Hepatocyte (in vitro differentiated cells): ENCODE measurements at regions not wholly inside any gene's neighbourhood (a gene's known extent, or its start where the extent isn't known, plus 50 kb on each side); places are given as distances from the start of the nearest gene placed in this dataset.
"Not testable (repeated sequence)": the region's sequence is repeated elsewhere in the genome, so short reads cannot be mapped to it uniquely, and the experiment has no call there.

ENCODE experiments used
- DNase-seq: peaks from one replicate; pipeline ENCODE4 v3.0.0-alpha.2; 2016; ENCODE audit warnings: low spot score
- H2AFZ ChIP-seq: fragments of 200-600 bp; sonication (generic); 2 replicates; pipeline ENCODE4 v1.6.0; 2016; ENCODE audit warnings: antibody characterized with exemption, mild to moderate bottlenecking
- H3K27ac ChIP-seq: fragments of 200-600 bp; sonication (generic); 2 replicates; pipeline ENCODE4 v1.5.1; 2016; ENCODE audit warnings: mild to moderate bottlenecking
- H3K27me3 ChIP-seq: fragments of 200-600 bp; sonication (generic); 2 replicates; pipeline ENCODE4 v1.6.1; 2016
- H3K36me3 ChIP-seq: fragments of 200-600 bp; sonication (generic); replicated peaks from 2 replicates; pipeline ENCODE4 v1.5.1; 2016; ENCODE audit warnings: low read depth; ENCODE audit not compliant: insufficient read depth
- H3K4me1 ChIP-seq: fragments of 200-600 bp; sonication (generic); 2 replicates; pipeline ENCODE4 v1.5.1; 2016; ENCODE audit warnings: mild to moderate bottlenecking, moderate library complexity; ENCODE audit not compliant: insufficient read depth
- H3K4me2 ChIP-seq: fragments of 200-600 bp; sonication (generic); 2 replicates; pipeline ENCODE4 v1.6.0; 2016
- H3K4me3 ChIP-seq: fragments of 200-600 bp; sonication (generic); 2 replicates; pipeline ENCODE4 v1.5.1; 2016; ENCODE audit warnings: mild to moderate bottlenecking
- H3K79me2 ChIP-seq: fragments of 200-600 bp; sonication (generic); 2 replicates; pipeline ENCODE4 v1.6.0; 2017; ENCODE audit warnings: mild to moderate bottlenecking
- H3K9me2 ChIP-seq: fragments of 200-600 bp; sonication (generic); replicated peaks from 2 replicates; pipeline ENCODE4 v1.6.0; 2017; ENCODE audit warnings: mild to moderate bottlenecking; ENCODE audit not compliant: insufficient read depth
- H3K9me3 ChIP-seq: fragments of 200-600 bp; sonication (generic); 2 replicates; pipeline ENCODE4 v1.5.1; 2016; ENCODE audit warnings: low read depth, mild to moderate bottlenecking
- H4K20me1 ChIP-seq: fragments of 200-600 bp; sonication (generic); 2 replicates; pipeline ENCODE4 v1.6.0; 2016; ENCODE audit warnings: mild to moderate bottlenecking; ENCODE audit not compliant: insufficient read depth, poor library complexity, severe bottlenecking
- CTCF ChIP-seq: fragments of 200-600 bp; sonication (generic); IDR thresholded peaks from 2 replicates; pipeline ENCODE4 v1.5.1; 2016; ENCODE audit warnings: antibody characterized with exemption, mild to moderate bottlenecking; ENCODE audit not compliant: poor library complexity
- EZH2 ChIP-seq: fragments of 200-600 bp; sonication (generic); IDR thresholded peaks from 2 replicates; pipeline ENCODE4 v1.6.1; 2016; ENCODE audit warnings: antibody characterized with exemption, mild to moderate bottlenecking, borderline replicate concordance
- EZH2phosphoT487 ChIP-seq: fragments of 200-600 bp; sonication (generic); IDR thresholded peaks from one replicate; pipeline ENCODE4 v1.6.1; 2018; ENCODE audit warnings: antibody characterized with exemption, mild to moderate bottlenecking, low read depth, moderate library complexity; ENCODE audit not compliant: unreplicated experiment, severe bottlenecking
- WGBS: methylation state at CpG from one replicate; pipeline ENCODE4 v1.1.6; 2016; ENCODE audit warnings: low lambda C conversion rate; ENCODE audit errors: missing lambda C conversion rate; 5-methylcytosine and 5-hydroxymethylcytosine counted together

- DNase-seq, result no peak
- H3K27me3 ChIP-seq, result no peaks in the 10 kb centered on the region
- no peaks in the 10 kb centered on the region for H3K9me3 ChIP-seq
- no peaks in the 10 kb centered on the region for H4K20me1 ChIP-seq
- no peak overlapping the region for H3K4me2 ChIP-seq
- H3K79me2 ChIP-seq, result no peaks in the 10 kb centered on the region
- 87% methylated on average over 4 of the region's 4 CpGs for WGBS
- no peaks in the 10 kb centered on the region for H3K4me1 ChIP-seq
- no peak overlapping the region for H2AFZ ChIP-seq
- no peaks in the 10 kb centered on the region for H3K36me3 ChIP-seq
- H3K4me3 ChIP-seq, result no peak overlapping the region
- no peak for TF ChIP-seq EZH2phosphoT487
- TF ChIP-seq CTCF, result no peak
- no peak for TF ChIP-seq EZH2
- no peak overlapping the region for H3K27ac ChIP-seq
- H3K9me2 ChIP-seq, result no peaks in the 10 kb centered on the region
Observed at GRCh38 chr2:37748541-37748940, 77.1 kb upstream of the CDC42EP3 start.

- not testable (repeated sequence) for H3K27ac ChIP-seq, H3K4me2 ChIP-seq, H2AFZ ChIP-seq, H3K9me3 ChIP-seq, DNase-seq, H4K20me1 ChIP-seq, H3K79me2 ChIP-seq, H3K36me3 ChIP-seq, H3K9me2 ChIP-seq, H3K4me1 ChIP-seq, H3K4me3 ChIP-seq, H3K27me3 ChIP-seq
Observed at GRCh38 chr2:37750286-37750685, 78.8 kb upstream of the CDC42EP3 start.

GRCh38 chr2:37752766-37753165, 81.3 kb upstream of the CDC42EP3 start:
- no peaks in the 10 kb centered on the region for H3K79me2 ChIP-seq
- H3K36me3 ChIP-seq, result no peaks in the 10 kb centered on the region
- 90% methylated on average over 4 of the region's 4 CpGs for WGBS
- no peaks in the 10 kb centered on the region for H3K9me3 ChIP-seq
- H3K4me3 ChIP-seq, result no peak overlapping the region
- H3K4me2 ChIP-seq, result no peak overlapping the region
- no peaks in the 10 kb centered on the region for H3K4me1 ChIP-seq
- no peak for TF ChIP-seq EZH2phosphoT487
- TF ChIP-seq CTCF, result no peak
- TF ChIP-seq EZH2, result no peak
- DNase-seq, result no peak
- no peak overlapping the region for H3K27ac ChIP-seq
- H3K9me2 ChIP-seq, result no peaks in the 10 kb centered on the region
- no peaks in the 10 kb centered on the region for H4K20me1 ChIP-seq
- no peaks in the 10 kb centered on the region for H3K27me3 ChIP-seq
- H2AFZ ChIP-seq, result no peak overlapping the region

GRCh38 chr2:37753758-37754157, 82.3 kb upstream of the CDC42EP3 start:
- Histone ChIP-seq H3K4me2 (no peak overlapping the region), H3K36me3 (no peaks in the 10 kb centered on the region), H4K20me1 (no peaks in the 10 kb centered on the region), H3K9me3 (no peaks in the 10 kb centered on the region), H3K27me3 (no peaks in the 10 kb centered on the region), H3K79me2 (no peaks in the 10 kb centered on the region), H2AFZ (no peak overlapping the region), H3K4me1 (no peaks in the 10 kb centered on the region), H3K27ac (no peak overlapping the region), H3K9me2 (no peaks in the 10 kb centered on the region), H3K4me3 (no peak overlapping the region)
- no peak for DNase-seq
- 88% methylated on average over 8 of the region's 8 CpGs for WGBS
- TF ChIP-seq CTCF, result no peak
- no peak for TF ChIP-seq EZH2
- no peak for TF ChIP-seq EZH2phosphoT487

- WGBS, result 88% methylated on average over 1 of the region's 1 CpG
- not testable (repeated sequence) for H3K36me3 ChIP-seq, H3K27ac ChIP-seq, H3K4me2 ChIP-seq, DNase-seq, H2AFZ ChIP-seq, H3K4me3 ChIP-seq, H3K9me2 ChIP-seq, H4K20me1 ChIP-seq, H3K79me2 ChIP-seq, H3K27me3 ChIP-seq, H3K9me3 ChIP-seq, H3K4me1 ChIP-seq
Observed at GRCh38 chr2:37755961-37756559, 84.6 kb upstream of the CDC42EP3 start.

- not testable (repeated sequence) for H3K4me2 ChIP-seq, H3K79me2 ChIP-seq, H3K27me3 ChIP-seq, H4K20me1 ChIP-seq, H3K4me3 ChIP-seq, H2AFZ ChIP-seq, H3K36me3 ChIP-seq, H3K9me2 ChIP-seq, H3K27ac ChIP-seq, DNase-seq, H3K4me1 ChIP-seq, H3K9me3 ChIP-seq
Observed at GRCh38 chr2:37757456-37757855, 86.0 kb upstream of the CDC42EP3 start.
